ENCODE measurements at regions not wholly inside any gene's neighbourhood (a gene's known extent, or its start where the extent isn't known, plus 50 kb on each side); places are given as distances from the start of the nearest gene placed in this dataset.

DNA sequence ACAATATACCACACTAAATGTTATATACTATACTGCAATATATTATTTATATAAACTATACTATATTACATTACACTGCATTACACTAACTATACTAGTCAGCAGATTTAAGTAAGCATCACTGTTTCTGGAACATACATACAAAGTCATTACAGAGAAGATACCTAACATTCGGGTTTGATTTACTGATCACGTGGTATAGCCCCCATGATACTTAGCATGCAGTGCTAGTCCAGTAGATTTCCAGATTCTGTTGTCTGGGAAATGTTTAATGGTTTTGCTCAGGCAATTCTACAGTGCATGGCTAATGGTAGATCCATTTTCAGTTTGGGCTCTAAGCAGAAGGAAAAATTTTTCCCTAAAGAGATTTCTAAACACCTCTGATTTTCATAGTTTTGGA is 403.7 kb upstream of the TMTC1 start:
- intact Hi-C loops (cut with DNase I), result no loop called here
- TF ChIP-seq POLR2A (IDR thresholded peaks at IDR 0.05), result no peak
- no peak overlapping the region for H3K27ac ChIP-seq
- no peaks in the 10 kb centered on the region for H3K4me1 ChIP-seq (ENCODE audit: insufficient read depth)
- H3K9me3 ChIP-seq, result no peaks in the 10 kb centered on the region
- no peak for DNase-seq
- WGBS, 3 donors, result 45 to 97% (median 73%) methylated on average over 2 of the region's 2 CpGs
- H3K4me3 ChIP-seq, result no peak overlapping the region
- H3K36me3 ChIP-seq, result no peaks in the 10 kb centered on the region
- no peaks in the 10 kb centered on the region for H3K27me3 ChIP-seq

DNA sequence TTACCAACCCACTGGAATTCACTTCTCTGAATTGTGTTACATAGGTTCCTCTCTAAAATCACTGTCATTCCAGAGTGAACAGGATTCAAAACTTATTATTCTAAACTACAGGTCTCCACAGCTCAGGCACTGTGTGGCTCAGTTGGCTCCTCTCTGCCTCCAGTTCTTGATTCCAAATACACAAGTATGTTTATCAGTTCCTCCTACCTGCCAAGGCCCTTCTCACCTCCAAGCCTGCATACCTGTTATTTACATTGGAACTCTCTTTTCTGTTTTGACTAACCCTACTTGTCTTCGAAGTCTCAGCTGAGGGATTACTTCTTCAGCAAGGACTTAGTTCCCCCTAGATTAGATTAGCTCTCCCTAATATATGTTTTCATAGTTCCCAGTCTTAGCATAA is 397.6 kb upstream of the TMTC1 start:
- no peaks in the 10 kb centered on the region for H3K36me3 ChIP-seq
- no peak overlapping the region for H3K4me3 ChIP-seq
- 18 to 44% (median 32%) methylated on average over 1 of the region's 1 CpG for WGBS, 3 donors
- DNase-seq, result no peak
- intact Hi-C loops (cut with DNase I), result no loop called here
- no peak overlapping the region for H3K27ac ChIP-seq
- H3K27me3 ChIP-seq, result no peaks in the 10 kb centered on the region
- no peaks in the 10 kb centered on the region for H3K4me1 ChIP-seq (ENCODE audit: insufficient read depth)
- H3K9me3 ChIP-seq, result no peaks in the 10 kb centered on the region
- no peak for TF ChIP-seq POLR2A (IDR thresholded peaks at IDR 0.05)
- TF ChIP-seq, protein P1, sequence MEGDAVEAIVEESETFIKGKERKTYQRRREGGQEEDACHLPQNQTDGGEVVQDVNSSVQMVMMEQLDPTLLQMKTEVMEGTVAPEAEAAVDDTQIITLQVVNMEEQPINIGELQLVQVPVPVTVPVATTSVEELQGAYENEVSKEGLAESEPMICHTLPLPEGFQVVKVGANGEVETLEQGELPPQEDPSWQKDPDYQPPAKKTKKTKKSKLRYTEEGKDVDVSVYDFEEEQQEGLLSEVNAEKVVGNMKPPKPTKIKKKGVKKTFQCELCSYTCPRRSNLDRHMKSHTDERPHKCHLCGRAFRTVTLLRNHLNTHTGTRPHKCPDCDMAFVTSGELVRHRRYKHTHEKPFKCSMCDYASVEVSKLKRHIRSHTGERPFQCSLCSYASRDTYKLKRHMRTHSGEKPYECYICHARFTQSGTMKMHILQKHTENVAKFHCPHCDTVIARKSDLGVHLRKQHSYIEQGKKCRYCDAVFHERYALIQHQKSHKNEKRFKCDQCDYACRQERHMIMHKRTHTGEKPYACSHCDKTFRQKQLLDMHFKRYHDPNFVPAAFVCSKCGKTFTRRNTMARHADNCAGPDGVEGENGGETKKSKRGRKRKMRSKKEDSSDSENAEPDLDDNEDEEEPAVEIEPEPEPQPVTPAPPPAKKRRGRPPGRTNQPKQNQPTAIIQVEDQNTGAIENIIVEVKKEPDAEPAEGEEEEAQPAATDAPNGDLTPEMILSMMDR (IDR thresholded peaks at IDR 0.05), result no peak
- TF ChIP-seq EP300 (IDR thresholded peaks at IDR 0.05), result no peak

DNA sequence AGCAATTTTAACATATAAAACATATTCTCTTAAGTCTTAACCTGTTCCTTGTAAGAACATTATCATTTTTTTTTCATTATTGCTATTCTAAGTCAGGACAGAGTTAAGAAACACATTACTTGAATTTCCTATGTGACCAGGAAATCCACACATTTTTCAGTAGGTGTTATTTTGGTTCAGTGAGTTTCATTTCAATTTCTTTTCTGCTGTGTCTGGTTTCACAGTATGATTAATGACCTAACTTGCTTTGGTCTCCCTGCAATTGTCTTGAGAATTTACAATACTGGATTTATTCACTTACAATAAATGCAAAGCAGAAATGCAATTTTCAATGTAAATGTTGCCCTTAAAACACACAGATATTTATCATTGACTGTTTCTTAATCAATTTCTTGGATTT is 396.9 kb upstream of the TMTC1 start:
- DNase-seq, result no peak
- intact Hi-C loops (cut with DNase I), result no loop called here
- Histone ChIP-seq H3K27me3 (no peaks in the 10 kb centered on the region), H3K4me1 (ENCODE audit: insufficient read depth) (no peaks in the 10 kb centered on the region), H3K9me3 (no peaks in the 10 kb centered on the region), H3K4me3 (no peak overlapping the region), H3K36me3 (no peaks in the 10 kb centered on the region), H3K27ac (no peak overlapping the region)
- no peak for TF ChIP-seq POLR2A (IDR thresholded peaks at IDR 0.05)

DNA sequence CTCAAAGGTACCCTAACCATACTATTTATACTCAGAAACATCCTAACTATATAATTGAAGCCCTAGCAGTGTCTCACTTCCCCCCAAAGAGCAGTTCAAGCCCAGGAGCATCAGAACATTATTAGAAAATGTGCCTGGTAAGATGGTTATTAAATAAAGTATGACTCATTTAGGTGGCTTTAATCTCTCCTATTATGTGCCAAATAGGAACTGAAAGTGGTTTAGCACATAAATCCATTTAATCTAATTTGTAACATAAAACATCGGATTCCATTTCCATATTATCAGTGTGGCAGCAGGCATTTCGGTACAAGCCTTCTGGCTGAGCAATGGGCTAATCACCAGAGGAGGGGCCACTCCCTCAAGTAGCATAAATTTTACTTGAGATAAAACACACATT is 395.2 kb upstream of the TMTC1 start:
- Histone ChIP-seq H3K27me3 (no peaks in the 10 kb centered on the region), H3K9me3 (no peaks in the 10 kb centered on the region), H3K4me1 (ENCODE audit: insufficient read depth) (no peaks in the 10 kb centered on the region), H3K4me3 (no peak overlapping the region), H3K36me3 (no peaks in the 10 kb centered on the region), H3K27ac (no peak overlapping the region)
- 55 to 69% (median 61%) methylated on average over 2 of the region's 2 CpGs for WGBS, 3 donors
- no peak for TF ChIP-seq EP300 (IDR thresholded peaks at IDR 0.05)
- TF ChIP-seq, protein P1 (IDR thresholded peaks at IDR 0.05), result no peak
- TF ChIP-seq POLR2A (IDR thresholded peaks at IDR 0.05), result no peak
- intact Hi-C loops (cut with DNase I), result no loop called here
- no peak for DNase-seq

DNA sequence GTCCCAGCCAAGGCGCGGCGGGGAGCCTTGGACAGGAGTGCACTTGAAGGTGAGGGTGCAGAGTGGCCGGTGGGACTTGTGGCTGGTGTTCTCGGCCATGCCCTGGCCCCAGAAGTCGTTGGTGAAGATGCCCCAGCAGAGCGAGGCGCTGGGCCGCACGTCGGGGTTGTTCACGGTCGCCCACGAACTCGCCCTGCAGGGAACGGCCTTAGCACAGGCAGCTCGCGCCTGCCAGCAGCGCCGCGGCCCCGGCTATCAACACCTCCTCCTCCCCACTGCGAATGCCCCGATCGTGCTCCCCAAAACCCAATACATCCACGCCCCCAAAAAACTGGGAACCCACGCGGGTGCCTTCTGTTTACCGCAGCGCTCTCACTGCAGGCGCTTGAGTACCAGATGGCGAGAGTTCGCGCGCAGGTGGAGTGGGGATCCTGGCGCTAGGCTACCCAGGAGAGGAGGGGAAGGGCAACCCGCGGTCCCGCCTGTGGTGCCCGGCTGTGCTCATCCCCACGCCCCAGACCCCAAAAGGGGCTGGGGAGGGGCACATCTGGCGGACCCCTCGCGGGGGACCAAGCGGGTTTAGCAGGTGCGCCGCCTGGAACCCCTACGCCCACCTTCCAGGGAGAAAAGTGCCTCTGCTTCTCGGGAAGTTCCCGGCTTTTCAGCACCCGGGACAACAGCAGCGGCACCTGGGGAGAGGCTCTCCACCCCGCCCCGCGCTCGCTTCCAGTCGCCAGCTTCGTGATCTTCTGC is 386.3 kb upstream of the TMTC1 start:
- WGBS, 3 donors, result 12 to 16% (median 15%) methylated on average over 41 to 58 of the region's 58 CpGs
- no peak overlapping the region for H3K4me3 ChIP-seq
- H3K27me3 ChIP-seq, result no peaks in the 10 kb centered on the region
- H3K36me3 ChIP-seq, result no peaks in the 10 kb centered on the region
- no peak overlapping the region for H3K27ac ChIP-seq
- H3K4me1 ChIP-seq (ENCODE audit: insufficient read depth), result no peaks in the 10 kb centered on the region
- intact Hi-C loops (cut with DNase I), result no loop called here
- no peak for DNase-seq
- TF ChIP-seq, protein P1 (IDR thresholded peaks at IDR 0.05), result no peak
- H3K9me3 ChIP-seq, result no peaks in the 10 kb centered on the region

All from ovary (tissue), 7 donors.